Keratinocyte (primary cell): ENCODE measurements at regions not wholly inside any gene's neighbourhood (a gene's known extent, or its start where the extent isn't known, plus 50 kb on each side); places are given as distances from the start of the nearest gene placed in this dataset.
"Not testable (repeated sequence)": the region's sequence is repeated elsewhere in the genome, so short reads cannot be mapped to it uniquely, and the experiment has no call there.

Source experiments
- DNase-seq: peaks from one replicate; pipeline ENCODE4 v3.0.0-alpha.2; 2011; ENCODE audit warnings: low read depth, missing footprints, low spot score
- FAIRE-seq: peaks from 2 replicates; lab custom pipeline; 2011; peaks lifted over from hg19 to GRCh38; lab: Jason Lieb, UNC
- H2AFZ ChIP-seq: 2 replicates; pipeline ENCODE4 v1.6.0; 2012; ENCODE audit warnings: low read length, control low read depth, inconsistent platforms; ENCODE audit not compliant: control insufficient read depth
- H3K27ac ChIP-seq: 2 replicates; pipeline ENCODE4 v1.5.1; 2011; ENCODE audit warnings: low read length; ENCODE audit not compliant: control insufficient read depth, insufficient read depth
- H3K27me3 ChIP-seq: 3 replicates; pipeline ENCODE4 v1.6.0; 2011; ENCODE audit warnings: low read length; ENCODE audit not compliant: control insufficient read depth, insufficient read depth; ENCODE audit errors: extremely low read depth
- H3K36me3 ChIP-seq, 2 experiments: 2 replicates in 1 of 2; 3 replicates in 1 of 2; pipeline ENCODE4 v1.5.1; 2011; ENCODE audit warnings: low read length in 2 of 2, mild to moderate bottlenecking in 1 of 2; ENCODE audit not compliant: control insufficient read depth in 2 of 2, insufficient read depth in 2 of 2; ENCODE audit errors: extremely low read depth in 1 of 2
- H3K4me1 ChIP-seq: 3 replicates; pipeline ENCODE4 v1.5.1; 2011; ENCODE audit warnings: low read length; ENCODE audit not compliant: control insufficient read depth, insufficient read depth; ENCODE audit errors: extremely low read depth
- H3K4me2 ChIP-seq: 3 replicates; pipeline ENCODE4 v1.6.0; 2011; ENCODE audit warnings: low read depth, low read length; ENCODE audit not compliant: control insufficient read depth, insufficient read depth; ENCODE audit errors: extremely low read depth
- H3K4me3 ChIP-seq, 3 experiments: fragments of 200-600 bp in 1 of 3; sonication (generic) in 1 of 3; 2 replicates in 2 of 3; 3 replicates in 1 of 3; pipeline ENCODE4 v1.5.1; 2011 to 2016; ENCODE audit warnings: low read length in 3 of 3, mild to moderate bottlenecking in 3 of 3, control low read depth in 2 of 3, inconsistent platforms in 1 of 3, low read depth in 1 of 3, mixed read lengths in 1 of 3, mixed run types in 1 of 3, moderate library complexity in 1 of 3; ENCODE audit not compliant: control insufficient read depth in 2 of 3, insufficient read depth in 2 of 3; ENCODE audit errors: extremely low read depth in 1 of 3
- H3K79me2 ChIP-seq: 2 replicates; pipeline ENCODE4 v1.6.0; 2012; ENCODE audit warnings: low read length; ENCODE audit not compliant: control insufficient read depth, insufficient read depth
- H3K9ac ChIP-seq: 3 replicates; pipeline ENCODE4 v1.6.0; 2011; ENCODE audit warnings: low read length; ENCODE audit not compliant: control insufficient read depth, insufficient read depth; ENCODE audit errors: extremely low read depth
- H3K9me1 ChIP-seq: 3 replicates; pipeline ENCODE4 v1.6.0; 2011; ENCODE audit warnings: low read length; ENCODE audit not compliant: control insufficient read depth, insufficient read depth; ENCODE audit errors: extremely low read depth
- H3K9me3 ChIP-seq: 2 replicates; pipeline ENCODE4 v1.5.1; 2012; ENCODE audit warnings: low read depth, low read length; ENCODE audit not compliant: control insufficient read depth
- H4K20me1 ChIP-seq: 3 replicates; pipeline ENCODE4 v1.6.0; 2011; ENCODE audit warnings: low read length; ENCODE audit not compliant: control insufficient read depth, insufficient read depth; ENCODE audit errors: extremely low read depth
- dilution Hi-C: fragments of 300-500 bp; cut with MboI; formaldehyde crosslinking; loops from one replicate; pipeline ENCODE4 v1.7.0; 2020; ENCODE audit warnings: low sequenced_read_pairs; ENCODE audit not compliant: extremely low pct_ligation_motif_present
- TF ChIP-seq, protein P1 (sequence below), 3 experiments: IDR thresholded peaks in 1 of 3; conservative IDR thresholded peaks in 1 of 3; optimal IDR thresholded peaks in 1 of 3; 2 replicates in 2 of 3; 3 replicates in 1 of 3; pipeline versions ENCODE3 to v1.5.1; 2011; ENCODE audit warnings: low read length in 3 of 3, mild to moderate bottlenecking in 3 of 3, moderate library complexity in 2 of 3, control low read depth in 1 of 3, inconsistent platforms in 1 of 3; ENCODE audit not compliant: insufficient read depth in 2 of 3; ENCODE audit errors: extremely low read depth in 1 of 3

DNA sequence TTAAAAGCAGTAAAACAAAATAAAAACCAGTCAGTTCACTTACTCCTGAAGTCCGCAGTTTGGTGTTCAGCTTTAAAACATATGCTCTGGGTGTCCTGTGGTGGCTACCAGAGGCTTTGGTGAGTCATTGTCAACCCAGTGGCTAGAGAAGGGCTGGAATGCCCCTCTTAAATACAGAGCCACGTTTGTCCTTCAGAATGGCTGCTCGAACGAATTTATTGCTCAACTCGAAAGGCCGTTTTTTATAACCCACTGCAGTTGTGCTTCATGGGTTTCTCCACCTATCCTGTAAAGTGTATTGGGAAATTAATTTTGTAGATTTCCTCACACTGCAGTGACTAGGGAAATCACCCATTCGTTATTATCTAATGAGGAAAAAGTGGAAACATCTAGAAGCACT is 66.8 kb upstream of the PRSS12 start:
- H3K27ac ChIP-seq, H3K36me3 ChIP-seq, DNase-seq, H3K9me3 ChIP-seq, H3K9me1 ChIP-seq, H3K9ac ChIP-seq, dilution Hi-C loops, H3K27me3 ChIP-seq, H4K20me1 ChIP-seq, H3K79me2 ChIP-seq, H3K4me3 ChIP-seq: not testable (repeated sequence)
- FAIRE-seq, result peak; percentile 66
- peak overlapping the region; percentile 37 for H3K4me2 ChIP-seq
- H3K4me1 ChIP-seq, result peaks cover 15% of the 10 kb centered on the region
- H2AFZ ChIP-seq, result peak overlapping the region; percentile 51

DNA sequence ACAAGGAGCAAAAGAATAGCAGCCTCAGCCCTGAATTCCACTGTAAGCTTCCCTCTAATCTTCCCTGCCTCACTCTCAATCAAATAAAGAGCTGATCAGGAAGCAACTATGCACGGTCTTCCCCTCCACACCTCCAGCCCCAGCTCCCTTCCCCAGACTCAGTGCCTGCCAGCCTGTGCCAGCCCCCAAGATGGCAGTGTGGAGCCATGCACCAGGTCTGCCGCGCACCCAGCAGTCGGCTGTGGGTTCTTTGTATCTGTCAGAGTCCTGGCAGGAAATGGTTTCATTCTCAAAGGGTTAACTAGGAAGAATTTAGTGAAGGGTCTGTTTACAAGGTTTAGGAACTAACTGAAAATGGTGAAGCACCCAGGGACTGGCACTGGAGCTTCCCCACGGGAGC is 71.3 kb upstream of the PRSS12 start:
- H3K36me3 ChIP-seq, H3K9me1 ChIP-seq, H3K9ac ChIP-seq, H3K4me1 ChIP-seq, H3K27ac ChIP-seq, H3K27me3 ChIP-seq, FAIRE-seq, H3K4me3 ChIP-seq, DNase-seq, H3K9me3 ChIP-seq, H3K79me2 ChIP-seq, H2AFZ ChIP-seq, H3K4me2 ChIP-seq, H4K20me1 ChIP-seq, dilution Hi-C loops: not testable (repeated sequence)
- TF ChIP-seq, protein P1, sequence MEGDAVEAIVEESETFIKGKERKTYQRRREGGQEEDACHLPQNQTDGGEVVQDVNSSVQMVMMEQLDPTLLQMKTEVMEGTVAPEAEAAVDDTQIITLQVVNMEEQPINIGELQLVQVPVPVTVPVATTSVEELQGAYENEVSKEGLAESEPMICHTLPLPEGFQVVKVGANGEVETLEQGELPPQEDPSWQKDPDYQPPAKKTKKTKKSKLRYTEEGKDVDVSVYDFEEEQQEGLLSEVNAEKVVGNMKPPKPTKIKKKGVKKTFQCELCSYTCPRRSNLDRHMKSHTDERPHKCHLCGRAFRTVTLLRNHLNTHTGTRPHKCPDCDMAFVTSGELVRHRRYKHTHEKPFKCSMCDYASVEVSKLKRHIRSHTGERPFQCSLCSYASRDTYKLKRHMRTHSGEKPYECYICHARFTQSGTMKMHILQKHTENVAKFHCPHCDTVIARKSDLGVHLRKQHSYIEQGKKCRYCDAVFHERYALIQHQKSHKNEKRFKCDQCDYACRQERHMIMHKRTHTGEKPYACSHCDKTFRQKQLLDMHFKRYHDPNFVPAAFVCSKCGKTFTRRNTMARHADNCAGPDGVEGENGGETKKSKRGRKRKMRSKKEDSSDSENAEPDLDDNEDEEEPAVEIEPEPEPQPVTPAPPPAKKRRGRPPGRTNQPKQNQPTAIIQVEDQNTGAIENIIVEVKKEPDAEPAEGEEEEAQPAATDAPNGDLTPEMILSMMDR (optimal IDR thresholded peaks at IDR 0.05 in 1 of 3, IDR thresholded peaks at IDR 0.05 in 1 of 3, conservative IDR thresholded peaks at IDR 0.05 in 1 of 3; ENCODE audit: extremely low read depth in 1 of 3, insufficient read depth in 2 of 3, low read length in 3 of 3), result peak; percentile 35 to 64 (median 40)

DNA sequence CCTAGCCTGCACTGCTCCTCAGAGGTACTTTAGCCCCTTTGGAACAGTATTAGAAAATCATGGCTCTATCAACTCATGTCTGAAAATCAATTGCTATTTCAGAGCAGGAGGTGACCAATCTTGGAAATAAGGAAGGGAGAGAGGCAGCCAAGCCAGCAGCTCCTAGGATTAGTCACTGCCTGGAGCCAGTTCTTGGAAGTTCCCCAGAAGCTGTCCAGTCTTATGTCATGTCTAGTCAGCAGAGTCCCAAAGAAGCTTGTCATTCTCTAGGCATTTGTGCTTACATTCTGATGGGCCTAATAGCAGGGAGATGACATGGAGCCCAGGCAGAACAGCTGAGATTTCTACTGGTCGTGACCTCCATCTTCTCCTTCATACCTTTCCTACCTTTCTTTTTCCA is 76.1 kb upstream of the PRSS12 start:
- H3K4me2 ChIP-seq, H2AFZ ChIP-seq, H3K27ac ChIP-seq, H3K79me2 ChIP-seq, H3K36me3 ChIP-seq, H3K9me3 ChIP-seq, H3K9me1 ChIP-seq, DNase-seq, H4K20me1 ChIP-seq, dilution Hi-C loops, H3K27me3 ChIP-seq, H3K4me1 ChIP-seq, H3K4me3 ChIP-seq, H3K9ac ChIP-seq, FAIRE-seq: not testable (repeated sequence)

DNA sequence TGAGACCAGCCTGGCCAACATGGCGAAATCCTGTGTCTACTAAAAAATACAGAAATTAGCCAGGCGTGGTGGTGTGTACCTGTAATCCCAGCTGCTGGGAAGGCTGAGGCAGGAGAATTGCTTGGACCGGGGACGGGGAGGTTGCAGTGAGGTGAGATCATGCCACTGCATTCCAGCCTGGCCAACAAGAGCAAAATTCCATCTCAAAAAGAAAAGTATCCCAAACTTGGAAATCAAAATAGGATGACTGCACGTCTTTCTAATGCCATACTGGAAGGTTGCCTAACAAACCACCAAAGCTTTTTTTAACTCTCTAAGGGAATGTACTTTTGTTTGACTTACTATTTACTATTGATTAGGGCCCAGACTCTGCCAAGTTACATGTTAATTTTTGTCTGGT is 79.6 kb upstream of the PRSS12 start:
- H3K9ac ChIP-seq, H3K9me3 ChIP-seq, H3K79me2 ChIP-seq, H3K4me1 ChIP-seq, H3K4me3 ChIP-seq, H3K4me2 ChIP-seq, DNase-seq, H2AFZ ChIP-seq, FAIRE-seq, H3K36me3 ChIP-seq, H3K27ac ChIP-seq, H3K27me3 ChIP-seq, dilution Hi-C loops, H4K20me1 ChIP-seq, H3K9me1 ChIP-seq: not testable (repeated sequence)
